GM12872 (cell line): ENCODE measurements at regions not wholly inside any gene's neighbourhood (a gene's known extent, or its start where the extent isn't known, plus 50 kb on each side); places are given as distances from the start of the nearest gene placed in this dataset.

Experiments used
- CTCF ChIP-seq: IDR thresholded peaks from 3 replicates; pipeline ENCODE4 v1.5.1; 2011; ENCODE audit warnings: low read depth, mild to moderate bottlenecking, low read length, moderate library complexity; ENCODE audit not compliant: insufficient read depth

GRCh38 chr20:52389606-52390005 is 198.0 kb upstream of the ZFP64 start:
- no peak for TF ChIP-seq CTCF

- no peak for TF ChIP-seq CTCF
Measured at GRCh38 chr20:52383995-52384621, 192.5 kb upstream of the ZFP64 start.

- no peak for TF ChIP-seq CTCF
Measured at GRCh38 chr20:52382933-52383332, 191.4 kb upstream of the ZFP64 start.

GRCh38 chr20:52379723-52380336 is 188.3 kb upstream of the ZFP64 start:
- peak; percentile 93 for TF ChIP-seq CTCF

GRCh38 chr20:52372169-52372568 is 180.6 kb upstream of the ZFP64 start:
- no peak for TF ChIP-seq CTCF

- TF ChIP-seq CTCF: no peak
Measured at GRCh38 chr20:52365688-52366087, 174.1 kb upstream of the ZFP64 start.

- TF ChIP-seq CTCF: no peak
Measured at GRCh38 chr20:52364405-52364804, 172.8 kb upstream of the ZFP64 start.
